NB4 (cell line): ENCODE measurements at regions not wholly inside any gene's neighbourhood (a gene's known extent, or its start where the extent isn't known, plus 50 kb on each side); places are given as distances from the start of the nearest gene placed in this dataset.

ENCODE experiments used
- DNase-seq: peaks from one replicate; pipeline ENCODE4 v3.0.0; 2010; ENCODE audit warnings: low read depth
- H3K4me3 ChIP-seq: one replicate; pipeline ENCODE4 v1.5.1; 2011; ENCODE audit warnings: mild to moderate bottlenecking, low read depth, low read length, moderate library complexity
- MAX ChIP-seq: IDR thresholded peaks from 2 replicates; pipeline ENCODE4 v1.6.1; 2011; ENCODE audit warnings: low read depth, low read length
- MYC ChIP-seq: IDR thresholded peaks from 2 replicates; pipeline ENCODE4 v1.6.1; 2011; ENCODE audit warnings: low read depth, low read length
- POLR2A ChIP-seq: IDR thresholded peaks from 2 replicates; pipeline ENCODE4 v1.6.1; 2011; ENCODE audit warnings: mild to moderate bottlenecking; ENCODE audit not compliant: insufficient read length; ENCODE audit errors: extremely low read depth
- TF ChIP-seq, protein P1 (sequence below): IDR thresholded peaks from one replicate; pipeline ENCODE4 v1.5.1; 2012; ENCODE audit warnings: low read depth, low read length

DNA sequence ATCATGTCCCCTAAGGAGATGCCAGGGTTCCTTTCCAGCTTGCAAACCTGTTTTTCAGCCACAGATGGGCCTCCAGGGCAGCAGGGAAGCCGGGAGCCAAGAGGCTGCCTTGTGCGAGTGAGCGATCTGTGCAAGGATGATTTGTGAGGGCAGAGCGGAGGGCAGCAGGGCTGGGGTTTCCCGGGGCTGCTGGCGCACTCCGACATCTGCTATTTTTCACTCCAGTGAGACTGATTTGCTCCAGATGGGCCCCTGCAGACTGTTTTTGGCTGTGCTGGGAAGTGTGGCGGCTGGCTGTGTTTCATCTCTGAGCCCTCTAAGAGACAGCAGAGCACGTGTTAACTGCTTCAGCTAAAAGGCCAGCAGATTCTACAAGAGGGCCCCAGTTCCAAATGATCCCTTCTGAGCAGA lies 466.2 kb downstream of the TYW1 start:
- TF ChIP-seq, protein P1, sequence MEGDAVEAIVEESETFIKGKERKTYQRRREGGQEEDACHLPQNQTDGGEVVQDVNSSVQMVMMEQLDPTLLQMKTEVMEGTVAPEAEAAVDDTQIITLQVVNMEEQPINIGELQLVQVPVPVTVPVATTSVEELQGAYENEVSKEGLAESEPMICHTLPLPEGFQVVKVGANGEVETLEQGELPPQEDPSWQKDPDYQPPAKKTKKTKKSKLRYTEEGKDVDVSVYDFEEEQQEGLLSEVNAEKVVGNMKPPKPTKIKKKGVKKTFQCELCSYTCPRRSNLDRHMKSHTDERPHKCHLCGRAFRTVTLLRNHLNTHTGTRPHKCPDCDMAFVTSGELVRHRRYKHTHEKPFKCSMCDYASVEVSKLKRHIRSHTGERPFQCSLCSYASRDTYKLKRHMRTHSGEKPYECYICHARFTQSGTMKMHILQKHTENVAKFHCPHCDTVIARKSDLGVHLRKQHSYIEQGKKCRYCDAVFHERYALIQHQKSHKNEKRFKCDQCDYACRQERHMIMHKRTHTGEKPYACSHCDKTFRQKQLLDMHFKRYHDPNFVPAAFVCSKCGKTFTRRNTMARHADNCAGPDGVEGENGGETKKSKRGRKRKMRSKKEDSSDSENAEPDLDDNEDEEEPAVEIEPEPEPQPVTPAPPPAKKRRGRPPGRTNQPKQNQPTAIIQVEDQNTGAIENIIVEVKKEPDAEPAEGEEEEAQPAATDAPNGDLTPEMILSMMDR, result no peak
- TF ChIP-seq POLR2A, result no peak
- TF ChIP-seq MYC, result no peak
- no peak for TF ChIP-seq MAX
- no peak for DNase-seq
- H3K4me3 ChIP-seq, result no peak overlapping the region

DNA sequence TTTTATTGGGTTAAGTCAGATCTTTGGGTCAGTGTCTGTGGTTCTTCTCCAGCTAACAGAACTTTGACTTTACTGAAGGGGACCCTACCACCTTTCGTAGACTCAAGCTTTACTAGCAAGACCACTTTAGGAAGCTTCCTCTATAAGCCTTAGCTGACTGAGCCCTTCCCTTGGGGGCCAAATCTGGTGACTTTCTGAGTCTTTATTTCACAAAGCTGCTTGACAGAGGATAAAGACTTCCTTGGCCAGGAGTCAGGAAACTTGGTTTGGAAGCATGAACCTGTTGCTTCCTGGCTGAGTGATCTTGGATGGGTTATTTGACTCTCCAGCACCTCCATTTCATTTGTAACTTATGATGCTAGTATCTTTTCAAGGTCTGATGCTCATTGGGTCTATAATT lies 466.7 kb downstream of the TYW1 start:
- DNase-seq, result no peak
- TF ChIP-seq, protein P1, result no peak
- TF ChIP-seq POLR2A (no peak), MAX (no peak), MYC (no peak)
- no peak overlapping the region for H3K4me3 ChIP-seq

DNA sequence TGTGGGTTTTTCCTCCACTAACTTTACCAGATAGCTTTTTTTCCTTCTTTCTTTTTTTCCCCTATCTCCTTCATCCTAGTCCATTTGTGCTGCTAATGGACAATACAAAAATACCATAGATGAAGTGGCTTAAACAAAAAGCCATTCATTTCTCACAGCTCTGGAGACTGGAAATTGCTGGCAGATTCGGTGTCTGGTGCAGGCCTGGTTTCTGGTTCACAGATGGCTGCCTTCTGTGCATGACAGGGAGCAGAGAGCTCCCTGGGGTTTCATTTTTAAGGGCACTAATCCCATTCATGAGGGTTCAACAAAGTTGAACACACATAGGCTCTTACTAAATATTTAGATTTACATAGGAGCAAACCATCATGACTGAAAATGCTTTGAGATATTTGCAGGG lies 467.4 kb downstream of the TYW1 start:
- no peak overlapping the region for H3K4me3 ChIP-seq
- DNase-seq, result no peak
- TF ChIP-seq POLR2A, result no peak

DNA sequence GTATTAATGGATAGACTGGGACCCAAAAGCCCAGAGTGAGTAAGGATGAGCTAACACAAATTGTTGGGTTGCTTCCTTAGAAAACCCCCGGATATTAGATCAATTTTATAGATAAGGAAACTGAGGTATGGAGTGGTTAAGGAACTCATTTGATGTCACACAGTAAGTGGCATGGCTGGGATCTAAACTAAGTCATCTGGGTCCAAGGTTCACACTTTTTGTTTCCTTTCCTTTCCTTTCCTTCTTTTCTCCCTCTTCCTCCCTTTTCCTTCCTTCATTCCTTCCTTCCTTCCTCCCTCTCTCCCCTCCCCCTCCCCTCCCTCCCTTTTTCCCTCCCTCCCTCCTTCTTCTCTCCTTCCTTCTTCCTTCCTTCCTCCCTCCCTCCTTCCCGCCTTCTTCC lies 469.5 kb downstream of the TYW1 start:
- DNase-seq, result no peak
- TF ChIP-seq, protein P1, result no peak
- TF ChIP-seq MAX (no peak), POLR2A (no peak), MYC (no peak)
- no peak overlapping the region for H3K4me3 ChIP-seq

GRCh38 chr7:67470256-67470751 lies 473.7 kb downstream of the TYW1 start:
- no peak for DNase-seq
- TF ChIP-seq POLR2A, result no peak
- TF ChIP-seq MYC, result no peak
- TF ChIP-seq, protein P1, result no peak
- H3K4me3 ChIP-seq, result no peak overlapping the region

- DNase-seq, result no peak
- no peak overlapping the region for H3K4me3 ChIP-seq
- TF ChIP-seq POLR2A, result no peak
- no peak for TF ChIP-seq MYC
- TF ChIP-seq, protein P1, result no peak
- TF ChIP-seq MAX, result no peak
These were observed 478.7 kb downstream of the TYW1 start for GRCh38 chr7:67475293-67475692.

GRCh38 chr7:67478066-67478465 lies 481.4 kb downstream of the TYW1 start:
- no peak for TF ChIP-seq MAX
- no peak for TF ChIP-seq POLR2A
- no peak for TF ChIP-seq MYC
- TF ChIP-seq, protein P1, result no peak
- DNase-seq, result no peak
- H3K4me3 ChIP-seq, result no peak overlapping the region
